ENCODE measurements at regions not wholly inside any gene's neighbourhood (a gene's known extent, or its start where the extent isn't known, plus 50 kb on each side); places are given as distances from the start of the nearest gene placed in this dataset.
"Not testable (repeated sequence)": the region's sequence is repeated elsewhere in the genome, so short reads cannot be mapped to it uniquely, and the experiment has no call there.

GRCh38 chr3:139135657-139136056 is 91.0 kb upstream of the PRR23C start:
- DNase-seq (ENCODE audit: low spot score), result no peak

- peak; percentile 81 for DNase-seq (ENCODE audit: low spot score)
Observed at GRCh38 chr3:139136469-139137202, 91.9 kb upstream of the PRR23C start.

- DNase-seq (ENCODE audit: low spot score), result no peak
Observed at GRCh38 chr3:139140553-139140952, 95.9 kb upstream of the PRR23C start.

GRCh38 chr3:139145980-139146379 is 101.3 kb upstream of the PRR23C start:
- DNase-seq (ENCODE audit: low spot score), result not testable (repeated sequence)

- no peak for DNase-seq (ENCODE audit: low spot score)
Observed at GRCh38 chr3:139151530-139151929, 106.8 kb upstream of the PRR23C start.

DNA sequence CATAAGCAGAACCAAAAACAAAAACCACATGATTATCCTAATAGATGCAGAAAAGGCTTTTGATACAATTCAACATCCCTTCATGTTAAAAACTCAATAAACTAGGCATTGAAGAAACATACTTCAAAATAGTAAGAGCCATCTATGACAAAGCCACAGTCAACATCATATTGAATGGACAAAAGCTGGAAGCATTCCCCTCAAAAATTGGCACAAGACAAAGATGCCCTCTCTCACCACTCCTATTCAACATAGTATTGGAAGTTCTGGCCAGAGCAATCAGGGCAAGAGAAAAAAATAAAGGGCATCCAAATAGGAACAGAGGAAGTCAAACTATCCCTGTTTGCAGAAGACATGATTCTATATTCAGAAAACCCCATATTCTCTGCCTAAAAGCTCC is 108.7 kb upstream of the PRR23C start:
- not testable (repeated sequence) for DNase-seq (ENCODE audit: low spot score)

GRCh38 chr3:139157161-139157932 is 112.7 kb upstream of the PRR23C start:
- peak; percentile 56 for DNase-seq (ENCODE audit: low spot score)

- no peak for DNase-seq (ENCODE audit: low spot score)
Observed at GRCh38 chr3:139159356-139159755, 114.7 kb upstream of the PRR23C start.

- DNase-seq (ENCODE audit: low spot score), result no peak
Observed at GRCh38 chr3:139173372-139174108, 128.8 kb upstream of the PRR23C start.

GRCh38 chr3:139180489-139180888 is 135.8 kb upstream of the PRR23C start:
- DNase-seq (ENCODE audit: low spot score), result no peak

DNA sequence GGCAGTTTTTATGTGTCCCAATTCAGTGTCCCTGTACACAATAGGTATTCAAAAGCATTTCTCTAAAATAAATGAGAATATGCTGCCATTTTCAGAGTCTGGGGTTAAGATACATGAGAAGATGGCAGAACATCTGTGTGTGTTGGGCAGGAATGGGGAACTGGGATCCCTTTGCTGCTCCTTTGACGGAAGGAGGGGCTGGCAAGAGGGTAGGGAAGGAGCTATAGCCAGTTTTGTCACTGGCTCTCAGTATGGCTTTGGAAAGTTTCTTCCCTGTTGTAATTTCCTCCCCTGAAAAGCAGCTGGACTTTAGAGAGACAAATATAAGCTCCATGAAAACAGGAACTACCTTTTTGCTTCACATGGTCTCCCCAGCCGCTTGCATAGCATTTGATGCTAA is 137.5 kb upstream of the PRR23C start:
- no peak for DNase-seq (ENCODE audit: low spot score)

- no peak for DNase-seq (ENCODE audit: low spot score)
Observed at GRCh38 chr3:139182598-139182997, 137.9 kb upstream of the PRR23C start.

DNA sequence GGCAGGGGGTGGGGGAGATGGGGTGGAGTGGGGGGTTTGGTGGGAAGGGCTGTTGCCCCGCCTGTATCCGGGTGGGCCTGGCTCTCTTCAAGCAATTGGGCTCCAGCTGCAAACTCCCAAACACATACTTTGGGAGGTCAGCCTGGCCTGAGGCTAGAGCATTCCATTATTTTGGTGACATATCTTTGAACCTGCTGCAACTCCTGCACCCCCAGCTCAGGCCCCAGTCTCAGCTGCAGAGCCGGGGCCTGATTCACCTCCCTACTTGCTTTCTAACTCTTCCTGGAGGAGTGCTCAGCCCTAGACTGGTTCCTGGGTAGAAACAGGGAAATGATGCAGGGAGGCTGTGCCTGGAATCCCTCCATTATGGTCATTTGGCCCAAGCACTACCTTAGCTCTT is 140.8 kb upstream of the PRR23C start:
- DNase-seq (ENCODE audit: low spot score), result no peak

- no peak for DNase-seq (ENCODE audit: low spot score)
Observed at GRCh38 chr3:139187154-139187553, 142.5 kb upstream of the PRR23C start.

GRCh38 chr3:139187648-139188047 is 143.0 kb upstream of the PRR23C start:
- DNase-seq (ENCODE audit: low spot score), result no peak

- no peak for DNase-seq (ENCODE audit: low spot score)
Observed at GRCh38 chr3:139189943-139190342, 145.3 kb upstream of the PRR23C start.

- not testable (repeated sequence) for DNase-seq (ENCODE audit: low spot score)
Observed at GRCh38 chr3:139194421-139194820, 149.4 kb upstream of the MRPS22 start.

DNA sequence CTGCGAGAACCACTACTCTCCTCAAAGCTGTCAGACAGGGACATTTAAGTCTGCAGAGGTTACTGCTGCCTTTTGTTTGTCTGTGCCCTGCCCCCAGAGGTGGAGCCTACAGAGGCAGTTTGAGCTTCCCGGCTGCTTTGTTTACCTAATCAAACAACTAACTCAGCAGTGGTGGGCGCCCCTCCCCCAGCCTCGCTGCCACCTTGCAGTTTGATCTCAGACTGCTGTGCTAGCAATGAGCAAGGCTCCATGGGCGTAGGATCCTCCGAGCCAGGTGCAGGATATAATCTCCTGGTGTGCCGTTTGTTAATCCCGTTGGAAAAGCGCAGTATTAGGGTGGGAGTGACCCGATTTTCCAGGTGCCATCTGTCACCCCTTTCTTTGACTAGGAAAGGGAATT is 147.7 kb upstream of the MRPS22 start:
- not testable (repeated sequence) for DNase-seq (ENCODE audit: low spot score)

GRCh38 chr3:139197251-139197650 is 146.6 kb upstream of the MRPS22 start:
- DNase-seq (ENCODE audit: low spot score), result no peak

- DNase-seq (ENCODE audit: low spot score), result no peak
Observed at GRCh38 chr3:139198186-139198585, 145.6 kb upstream of the MRPS22 start.

- no peak for DNase-seq (ENCODE audit: low spot score)
Observed at GRCh38 chr3:139198929-139199328, 144.9 kb upstream of the MRPS22 start.

DNA sequence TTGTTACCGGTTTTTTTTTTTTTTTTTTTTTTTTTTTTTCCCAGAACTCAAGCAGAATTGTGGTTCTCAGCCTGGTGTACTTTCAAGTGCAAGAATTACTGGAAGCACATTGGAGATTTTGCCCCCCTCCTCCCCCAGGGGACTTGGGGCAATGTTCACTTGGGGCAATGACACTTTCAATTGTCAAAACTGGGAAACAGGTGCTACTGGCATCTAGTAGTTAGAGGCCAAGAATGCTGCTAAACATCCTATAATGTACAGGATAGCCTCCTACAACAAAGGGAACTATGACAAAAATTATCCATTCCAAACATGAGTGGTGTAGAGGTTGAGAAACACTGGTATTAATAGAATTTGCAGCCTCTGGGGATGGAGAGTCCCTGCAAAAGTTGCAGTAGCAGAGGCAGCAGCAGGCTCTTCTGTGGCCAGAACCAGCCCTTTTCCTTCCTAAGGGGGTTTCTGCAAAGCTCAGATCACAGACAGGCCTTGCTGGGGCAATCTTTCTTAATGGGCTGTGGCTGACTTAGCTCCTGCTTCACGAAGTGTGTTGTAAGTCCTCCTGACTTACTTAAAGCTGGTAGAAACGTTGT is 144.3 kb upstream of the MRPS22 start:
- DNase-seq (ENCODE audit: low spot score), result no peak

Measured in D341Med (cell line).